GM12878 (cell line): ENCODE measurements at regions not wholly inside any gene's neighbourhood (a gene's known extent, or its start where the extent isn't known, plus 50 kb on each side); places are given as distances from the start of the nearest gene placed in this dataset.

Source experiments
- ATAC-seq: fragments of 200-7000 bp; cut with Tn5 transposase; 3 replicates; pipeline ENCODE4 v1.9.1; 2020; ENCODE audit warnings: mild to moderate bottlenecking, moderate library complexity
- BruUV-seq: library from RNA; stranded (reverse); fragments of 400-500 nt; replicated peaks from 2 replicates; lab custom pipeline; 2021; lab: Mats Ljungman, UMichigan
- CTCF ChIA-PET: fragments of 300-600 bp; sonication (Branson Sonifier 250); formaldehyde crosslinking; extraction: SDS; loops from one replicate; lab custom pipeline; 2021; ENCODE audit warnings: inconsistent platforms; lab: Yijun Ruan, JAX
- POLR2A ChIA-PET: fragments of 350-600 bp; formaldehyde crosslinking; extraction: SDS; loops from one replicate; lab custom pipeline; 2021; ENCODE audit warnings: inconsistent platforms; lab: Charles Lee
- RAD21 ChIA-PET: fragments of 300-600 bp; sonication (Branson Sonifier 250); formaldehyde crosslinking; loops from one replicate; lab custom pipeline; 2023; ENCODE audit warnings: antibody characterized with exemption; ENCODE audit not compliant: unreplicated experiment; lab: Charles Lee
- SMC1A ChIA-PET: fragments of 300-600 bp; sonication (Branson Sonifier 250); formaldehyde crosslinking; loops from one replicate; lab custom pipeline; 2023; ENCODE audit not compliant: unreplicated experiment, uncharacterized antibody; lab: Charles Lee
- DNase-seq: peaks from one replicate; pipeline ENCODE4 v3.0.0-alpha.2; 2011; ENCODE audit warnings: low read depth, low spot score
- FAIRE-seq: peaks from 3 replicates; lab custom pipeline; 2011; peaks lifted over from hg19 to GRCh38; lab: Jason Lieb, UNC
- H2AFZ ChIP-seq: 2 replicates; pipeline ENCODE4 v1.6.0; 2011; ENCODE audit warnings: low read depth, low read length, control low read depth; ENCODE audit not compliant: control insufficient read depth
- H3K27ac ChIP-seq: 2 replicates; pipeline ENCODE4 v1.5.1; 2011; ENCODE audit warnings: control low read depth; ENCODE audit not compliant: control insufficient read depth, insufficient read depth
- H3K27me3 ChIP-seq, 2 experiments: replicated peaks in 1 of 2; 2 replicates each; pipeline versions ENCODE4 v1.6.0 to v1.6.1; 2011; ENCODE audit warnings: low read length in 1 of 2; ENCODE audit not compliant: control insufficient read depth in 2 of 2, insufficient read depth in 2 of 2
- H3K36me3 ChIP-seq, 2 experiments: 2 replicates each; pipeline ENCODE4 v1.5.1; 2011; ENCODE audit warnings: low read length in 1 of 2; ENCODE audit not compliant: control insufficient read depth in 2 of 2, insufficient read depth in 2 of 2
- H3K4me1 ChIP-seq: 2 replicates; pipeline ENCODE4 v1.6.1; 2011; ENCODE audit warnings: mild to moderate bottlenecking, low read length, moderate library complexity, mixed read lengths; ENCODE audit not compliant: control insufficient read depth, insufficient read depth
- H3K4me2 ChIP-seq: 2 replicates; pipeline ENCODE4 v1.6.0; 2011; ENCODE audit warnings: control low read depth; ENCODE audit not compliant: control insufficient read depth, insufficient read depth
- H3K4me3 ChIP-seq: fragments of 200-600 bp; sonication (generic); 2 replicates; pipeline ENCODE4 v1.5.1; 2016
- H3K79me2 ChIP-seq: 2 replicates; pipeline ENCODE4 v1.6.0; 2011; ENCODE audit warnings: low read length; ENCODE audit not compliant: control insufficient read depth, insufficient read depth
- H3K9ac ChIP-seq: 2 replicates; pipeline ENCODE4 v1.8.0; 2011; ENCODE audit warnings: low read length, control low read depth, mixed read lengths; ENCODE audit not compliant: control insufficient read depth, insufficient read depth
- H3K9me3 ChIP-seq: replicated peaks from 3 replicates; pipeline ENCODE4 v1.5.1; 2011; ENCODE audit warnings: mild to moderate bottlenecking, low read length; ENCODE audit not compliant: control insufficient read depth, insufficient read depth
- H4K20me1 ChIP-seq: 2 replicates; pipeline ENCODE4 v1.6.0; 2011; ENCODE audit not compliant: control insufficient read depth, insufficient read depth
- JUND ChIP-seq: IDR thresholded peaks from 2 replicates; pipeline ENCODE4 v1.6.1; 2012; ENCODE audit warnings: low read depth, mild to moderate bottlenecking, low read length, improper control_type of control experiment, moderate library complexity
- NR2C2 ChIP-seq: IDR thresholded peaks from 2 replicates; pipeline ENCODE4 v1.6.1; 2011; ENCODE audit warnings: borderline replicate concordance, low read depth; ENCODE audit not compliant: control insufficient read depth, insufficient read length
- SIN3A ChIP-seq: IDR thresholded peaks from 2 replicates; pipeline ENCODE4 v1.6.1; 2012; ENCODE audit warnings: low read depth, low read length, improper control_type of control experiment
- SUZ12 ChIP-seq: fragments of 200-600 bp; sonication (generic); IDR thresholded peaks from one replicate; pipeline ENCODE4 v1.6.1; 2018; ENCODE audit warnings: antibody characterized with exemption, mild to moderate bottlenecking; ENCODE audit not compliant: unreplicated experiment
- TCF7 ChIP-seq: IDR thresholded peaks from 2 replicates; pipeline ENCODE4 v1.6.1; 2014; ENCODE audit warnings: antibody characterized with exemption, borderline replicate concordance
- WGBS: methylation state at CpG from one replicate; pipeline ENCODE4 v1.1.6; 2016; ENCODE audit warnings: low lambda C conversion rate; ENCODE audit not compliant: insufficient replicate concordance, insufficient coverage; ENCODE audit errors: missing lambda C conversion rate; 5-methylcytosine and 5-hydroxymethylcytosine counted together
- in situ Hi-C: fragments of 300-500 bp; cut with MboI; formaldehyde crosslinking; loops from 9 replicates; pipeline ENCODE4 v1.14.3; 2018; ENCODE audit warnings: mixed read lengths
- intact Hi-C: fragments of 100-400 bp; cut with micrococcal nuclease; formaldehyde crosslinking; loops from one replicate; pipeline ENCODE4 v1.14.2; 2022; ENCODE audit not compliant: unreplicated experiment
- TF ChIP-seq, protein P1 (sequence below): IDR thresholded peaks from 2 replicates; pipeline ENCODE4 v1.6.1; 2011; ENCODE audit warnings: borderline replicate concordance, low read depth, mild to moderate bottlenecking, moderate library complexity, low read length; ENCODE audit not compliant: insufficient read depth, poor library complexity, severe bottlenecking
- TF ChIP-seq, protein P2 (sequence below): IDR thresholded peaks from 2 replicates; pipeline ENCODE4 v1.6.1; 2011; ENCODE audit warnings: low read depth, low read length, improper control_type of control experiment, borderline replicate concordance
- TF ChIP-seq, protein P3 (sequence below): fragments of 450-650 bp; IDR thresholded peaks from 2 replicates; pipeline ENCODE4 v1.6.1; 2016; ENCODE audit warnings: mild to moderate bottlenecking

DNA sequence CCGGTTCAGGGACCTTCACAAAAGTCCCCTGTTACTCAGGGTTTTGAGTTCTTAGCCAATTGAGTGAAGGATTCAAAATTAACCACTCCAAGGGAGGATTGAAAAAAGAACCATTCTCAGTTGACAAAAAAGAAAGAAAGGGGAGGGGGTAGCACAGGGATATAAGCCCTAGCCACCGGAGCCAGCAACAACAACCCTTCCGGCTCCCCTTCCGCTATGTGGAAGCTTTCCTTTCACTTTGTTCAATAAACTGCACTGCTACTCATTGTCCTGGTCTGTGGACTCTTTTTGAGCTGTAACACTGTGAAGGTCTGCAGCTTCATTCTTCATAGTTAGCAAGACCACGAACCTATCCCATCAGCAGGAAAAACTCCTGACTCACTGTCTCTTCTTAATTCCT is 1488.1 kb upstream of the PRR20A start:
- no peak overlapping the region for H3K4me2 ChIP-seq
- H3K79me2 ChIP-seq = no peaks in the 10 kb centered on the region
- ATAC-seq (no peak), DNase-seq (no peak), FAIRE-seq (no peak)
- WGBS = 64% methylated on average over 5 of the region's 5 CpGs
- H3K27me3 ChIP-seq = no peaks in the 10 kb centered on the region
- no TSS peak for BruUV-seq
- intact Hi-C loops (no loop called here), in situ Hi-C loops (no loop called here)
- no peaks in the 10 kb centered on the region for H3K4me1 ChIP-seq
- no peaks in the 10 kb centered on the region for H4K20me1 ChIP-seq
- no peaks in the 10 kb centered on the region for H3K36me3 ChIP-seq
- POLR2A ChIA-PET = no interaction called here
- no peak overlapping the region for H2AFZ ChIP-seq
- TF ChIP-seq SUZ12 = no peak
- no peak for TF ChIP-seq NR2C2
- TF ChIP-seq, protein P1, sequence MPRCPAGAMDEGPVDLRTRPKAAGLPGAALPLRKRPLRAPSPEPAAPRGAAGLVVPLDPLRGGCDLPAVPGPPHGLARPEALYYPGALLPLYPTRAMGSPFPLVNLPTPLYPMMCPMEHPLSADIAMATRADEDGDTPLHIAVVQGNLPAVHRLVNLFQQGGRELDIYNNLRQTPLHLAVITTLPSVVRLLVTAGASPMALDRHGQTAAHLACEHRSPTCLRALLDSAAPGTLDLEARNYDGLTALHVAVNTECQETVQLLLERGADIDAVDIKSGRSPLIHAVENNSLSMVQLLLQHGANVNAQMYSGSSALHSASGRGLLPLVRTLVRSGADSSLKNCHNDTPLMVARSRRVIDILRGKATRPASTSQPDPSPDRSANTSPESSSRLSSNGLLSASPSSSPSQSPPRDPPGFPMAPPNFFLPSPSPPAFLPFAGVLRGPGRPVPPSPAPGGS = no peak
- no peak for TF ChIP-seq JUND
- TF ChIP-seq, protein P2, sequence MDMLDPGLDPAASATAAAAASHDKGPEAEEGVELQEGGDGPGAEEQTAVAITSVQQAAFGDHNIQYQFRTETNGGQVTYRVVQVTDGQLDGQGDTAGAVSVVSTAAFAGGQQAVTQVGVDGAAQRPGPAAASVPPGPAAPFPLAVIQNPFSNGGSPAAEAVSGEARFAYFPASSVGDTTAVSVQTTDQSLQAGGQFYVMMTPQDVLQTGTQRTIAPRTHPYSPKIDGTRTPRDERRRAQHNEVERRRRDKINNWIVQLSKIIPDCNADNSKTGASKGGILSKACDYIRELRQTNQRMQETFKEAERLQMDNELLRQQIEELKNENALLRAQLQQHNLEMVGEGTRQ = no peak
- TF ChIP-seq, protein P3, sequence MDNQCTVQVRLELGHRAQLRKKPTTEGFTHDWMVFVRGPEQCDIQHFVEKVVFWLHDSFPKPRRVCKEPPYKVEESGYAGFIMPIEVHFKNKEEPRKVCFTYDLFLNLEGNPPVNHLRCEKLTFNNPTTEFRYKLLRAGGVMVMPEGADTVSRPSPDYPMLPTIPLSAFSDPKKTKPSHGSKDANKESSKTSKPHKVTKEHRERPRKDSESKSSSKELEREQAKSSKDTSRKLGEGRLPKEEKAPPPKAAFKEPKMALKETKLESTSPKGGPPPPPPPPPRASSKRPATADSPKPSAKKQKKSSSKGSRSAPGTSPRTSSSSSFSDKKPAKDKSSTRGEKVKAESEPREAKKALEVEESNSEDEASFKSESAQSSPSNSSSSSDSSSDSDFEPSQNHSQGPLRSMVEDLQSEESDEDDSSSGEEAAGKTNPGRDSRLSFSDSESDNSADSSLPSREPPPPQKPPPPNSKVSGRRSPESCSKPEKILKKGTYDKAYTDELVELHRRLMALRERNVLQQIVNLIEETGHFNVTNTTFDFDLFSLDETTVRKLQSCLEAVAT = no peak
- TF ChIP-seq TCF7 = no peak
- no peak for TF ChIP-seq SIN3A
- H3K27ac ChIP-seq = no peak overlapping the region
- no peak overlapping the region for H3K4me3 ChIP-seq
- no peak overlapping the region for H3K9ac ChIP-seq
- RAD21 ChIA-PET = no interaction called here
- CTCF ChIA-PET = no interaction called here
- no peaks in the 10 kb centered on the region for H3K9me3 ChIP-seq
- SMC1A ChIA-PET = no interaction called here
